ENCODE measurements at regions not wholly inside any gene's neighbourhood (a gene's known extent, or its start where the extent isn't known, plus 50 kb on each side); places are given as distances from the start of the nearest gene placed in this dataset.

GRCh38 chr9:31168161-31168560, 1216.3 kb upstream of the ACO1 start:
- BruUV-seq (replicated peaks), result no TSS peak
- H2AK9ac ChIP-seq (replicated peaks; ENCODE audit: low read depth, low read length, poor library complexity), result no peak overlapping the region
- no peak overlapping the region for H2AFZ ChIP-seq (replicated peaks; ENCODE audit: low read length, poor library complexity)
- no peak overlapping the region for H3K23ac ChIP-seq (ENCODE audit: low read depth, low read length)
- no peak overlapping the region for H3K9ac ChIP-seq (ENCODE audit: low read depth, low read length)
- intact Hi-C loops (cut with micrococcal nuclease), result no loop called here
- ChIA-PET POLR2A (ENCODE audit: unreplicated experiment) (no interaction called here), CTCF (no interaction called here)
- H3K27me3 ChIP-seq (ENCODE audit: control insufficient read depth, insufficient read depth, low read length), result no peaks in the 10 kb centered on the region
- H4K20me1 ChIP-seq (ENCODE audit: insufficient read depth, low read length), result no peaks in the 10 kb centered on the region
- no peak overlapping the region for H3K18ac ChIP-seq (ENCODE audit: low read depth, low read length)
- dilution Hi-C loops (cut with HindIII; ENCODE audit: low sequenced_read_pairs, unreplicated experiment), result no loop called here
- H2BK20ac ChIP-seq (ENCODE audit: low read depth, low read length), result no peak overlapping the region
- no peak for DNase-seq
- H4K91ac ChIP-seq (ENCODE audit: insufficient read depth, low read depth, low read length), result no peak overlapping the region
- H3K56ac ChIP-seq (ENCODE audit: extremely low read depth, insufficient read depth, low read length), result no peak overlapping the region
- H4K5ac ChIP-seq (ENCODE audit: low read depth, low read length), result no peak overlapping the region
- no peak for ATAC-seq (ENCODE audit: low read depth)
- in situ Hi-C loops (cut with MboI; ENCODE audit: low sequenced_read_pairs), result no loop called here
- peaks cover 7% of the 10 kb centered on the region; the same call in 1 of the 2 replicates for H3K9me3 ChIP-seq (ENCODE audit: control insufficient read depth, insufficient read depth, low read length)
- H2BK15ac ChIP-seq (ENCODE audit: low read depth, low read length), result no peak overlapping the region
- H3K4me1 ChIP-seq (ENCODE audit: control insufficient read depth, insufficient read depth, low read length), result no peaks in the 10 kb centered on the region
- H3K79me1 ChIP-seq (ENCODE audit: low read depth in 1 of 2, low read length in 2 of 2), result no peaks in the 10 kb centered on the region
- H3K4me3 ChIP-seq (ENCODE audit: insufficient read depth, low read depth, low read length), result no peak overlapping the region
- TF ChIP-seq MAFK (IDR thresholded peaks at IDR 0.05; ENCODE audit: low read depth, low read length) (no peak), CHD1 (IDR thresholded peaks at IDR 0.05; ENCODE audit: low read depth, low read length) (no peak), USF2 (IDR thresholded peaks at IDR 0.05; ENCODE audit: low read depth, low read length) (no peak), FOS (IDR thresholded peaks at IDR 0.05; ENCODE audit: low read depth, low read length) (no peak), RCOR1 (IDR thresholded peaks at IDR 0.05; ENCODE audit: insufficient replicate concordance, low read length) (no peak)
- H4K8ac ChIP-seq (ENCODE audit: low read depth in 2 of 2, low read length in 2 of 2), result no peak overlapping the region
- H2AK5ac ChIP-seq (ENCODE audit: low read depth, low read length), result no peak overlapping the region
- H2BK120ac ChIP-seq (ENCODE audit: low read depth, low read length), result no peak overlapping the region
- no peaks in the 10 kb centered on the region for H3K9me1 ChIP-seq (ENCODE audit: insufficient read depth, low read length)
- no peak overlapping the region for H2BK5ac ChIP-seq (ENCODE audit: low read depth, low read length, poor library complexity, severe bottlenecking)
- no peaks in the 10 kb centered on the region for H3K36me3 ChIP-seq (ENCODE audit: control insufficient read depth, insufficient read depth, low read length)
- H3K4me2 ChIP-seq (ENCODE audit: low read depth, low read length), result no peak overlapping the region
- H3K4ac ChIP-seq (ENCODE audit: low read depth, low read length), result no peak overlapping the region
- no peak overlapping the region for H3K27ac ChIP-seq (ENCODE audit: insufficient read depth, low read length)
- no peak overlapping the region for H3K14ac ChIP-seq (replicated peaks; ENCODE audit: low read depth, low read length)
